ENCODE measurements at regions not wholly inside any gene's neighbourhood (a gene's known extent, or its start where the extent isn't known, plus 50 kb on each side); places are given as distances from the start of the nearest gene placed in this dataset.

DNA sequence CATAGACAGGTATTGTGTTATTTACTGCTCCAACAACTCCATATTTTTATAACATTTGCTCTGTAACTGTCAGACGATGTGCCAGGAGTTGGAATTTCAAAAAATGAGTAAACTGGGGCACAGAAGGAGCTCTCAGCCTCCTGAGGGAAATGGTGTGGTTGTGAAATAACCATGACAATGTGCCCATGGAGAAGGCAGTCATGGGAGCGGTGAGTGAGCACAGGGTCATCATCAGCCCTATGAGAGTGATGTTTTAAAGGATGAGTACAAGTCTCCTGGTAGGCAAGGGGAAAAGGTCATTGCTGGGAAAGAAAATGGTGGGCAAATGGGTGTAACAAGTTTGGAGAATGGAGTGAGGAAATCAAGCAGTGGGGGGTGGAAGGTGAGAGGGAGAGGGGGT lies 115.0 kb upstream of the SEC14L1 start:
- TF ChIP-seq, protein P1, sequence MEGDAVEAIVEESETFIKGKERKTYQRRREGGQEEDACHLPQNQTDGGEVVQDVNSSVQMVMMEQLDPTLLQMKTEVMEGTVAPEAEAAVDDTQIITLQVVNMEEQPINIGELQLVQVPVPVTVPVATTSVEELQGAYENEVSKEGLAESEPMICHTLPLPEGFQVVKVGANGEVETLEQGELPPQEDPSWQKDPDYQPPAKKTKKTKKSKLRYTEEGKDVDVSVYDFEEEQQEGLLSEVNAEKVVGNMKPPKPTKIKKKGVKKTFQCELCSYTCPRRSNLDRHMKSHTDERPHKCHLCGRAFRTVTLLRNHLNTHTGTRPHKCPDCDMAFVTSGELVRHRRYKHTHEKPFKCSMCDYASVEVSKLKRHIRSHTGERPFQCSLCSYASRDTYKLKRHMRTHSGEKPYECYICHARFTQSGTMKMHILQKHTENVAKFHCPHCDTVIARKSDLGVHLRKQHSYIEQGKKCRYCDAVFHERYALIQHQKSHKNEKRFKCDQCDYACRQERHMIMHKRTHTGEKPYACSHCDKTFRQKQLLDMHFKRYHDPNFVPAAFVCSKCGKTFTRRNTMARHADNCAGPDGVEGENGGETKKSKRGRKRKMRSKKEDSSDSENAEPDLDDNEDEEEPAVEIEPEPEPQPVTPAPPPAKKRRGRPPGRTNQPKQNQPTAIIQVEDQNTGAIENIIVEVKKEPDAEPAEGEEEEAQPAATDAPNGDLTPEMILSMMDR (conservative IDR thresholded peaks at IDR 0.05), result no peak
- TF ChIP-seq ZFX (IDR thresholded peaks at IDR 0.05), result no peak

Measured in C4-2B (cell line).